Memory B cell (primary cell): ENCODE measurements at regions not wholly inside any gene's neighbourhood (a gene's known extent, or its start where the extent isn't known, plus 50 kb on each side); places are given as distances from the start of the nearest gene placed in this dataset.
"Not testable (repeated sequence)": the region's sequence is repeated elsewhere in the genome, so short reads cannot be mapped to it uniquely, and the experiment has no call there.

Source experiments
- ATAC-seq: fragments of 150-1000 bp; cut with Tn5 transposase; 2 replicates; pipeline ENCODE4 v1.10.0; 2021; ENCODE audit warnings: low read depth, mild to moderate bottlenecking, moderate library complexity
- DNase-seq, 2 donors: peaks; one replicate each; pipeline ENCODE4 v3.0.0; 2022; ENCODE audit warnings: low spot score in 2 of 2
- H3K27ac Mint-ChIP-seq: one replicate; pipeline ENCODE4 v1.8.0; 2022; ENCODE audit warnings: mild to moderate bottlenecking, moderate library complexity, mixed read lengths
- H3K27me3 Mint-ChIP-seq: one replicate; pipeline ENCODE4 v1.8.0; 2022; ENCODE audit warnings: mixed read lengths
- H3K36me3 Mint-ChIP-seq: one replicate; pipeline ENCODE4 v1.8.0; 2022; ENCODE audit warnings: mild to moderate bottlenecking, mixed read lengths
- H3K4me1 Mint-ChIP-seq: one replicate; pipeline ENCODE4 v1.8.0; 2022; ENCODE audit warnings: mixed read lengths
- H3K4me3 Mint-ChIP-seq: one replicate; pipeline ENCODE4 v1.8.0; 2022; ENCODE audit warnings: mild to moderate bottlenecking, moderate library complexity, mixed read lengths
- H3K9me3 Mint-ChIP-seq: one replicate; pipeline ENCODE4 v1.8.0; 2022; ENCODE audit warnings: mixed read lengths

DNA sequence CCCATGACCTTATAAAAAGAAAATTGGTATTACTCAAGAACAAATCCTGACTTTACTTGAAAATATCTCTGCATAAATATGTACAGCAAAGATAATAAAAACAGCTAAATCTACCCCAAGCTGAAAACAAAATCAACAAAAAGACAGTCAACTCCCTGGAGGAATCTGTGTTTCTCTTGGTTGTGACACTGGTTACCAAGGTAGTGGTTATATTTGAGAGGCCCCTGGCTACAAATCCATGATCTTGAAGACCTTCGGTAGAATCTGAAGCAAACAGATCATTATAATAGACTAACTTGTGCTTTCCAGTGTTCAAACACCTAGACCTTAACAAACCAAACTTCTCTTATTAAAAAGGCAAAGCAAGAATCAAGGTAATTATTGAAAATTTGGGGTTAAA, 123.9 kb upstream of the SGCE start:
- Mint-ChIP-seq H3K36me3 (no peaks in the 10 kb centered on the region), H3K4me1 (no peaks in the 10 kb centered on the region), H3K9me3 (no peaks in the 10 kb centered on the region), H3K4me3 (no peak overlapping the region), H3K27me3 (no peaks in the 10 kb centered on the region), H3K27ac (no peak overlapping the region)
- no peak for DNase-seq
- ATAC-seq, result no peak

GRCh38 chr7:94781236-94781635, 125.3 kb upstream of the SGCE start:
- ATAC-seq (no peak), DNase-seq (no peak)
- H3K27me3 Mint-ChIP-seq, result no peaks in the 10 kb centered on the region
- no peak overlapping the region for H3K27ac Mint-ChIP-seq
- H3K4me3 Mint-ChIP-seq, result no peak overlapping the region
- H3K4me1 Mint-ChIP-seq, result no peaks in the 10 kb centered on the region
- H3K36me3 Mint-ChIP-seq, result no peaks in the 10 kb centered on the region
- no peaks in the 10 kb centered on the region for H3K9me3 Mint-ChIP-seq

DNA sequence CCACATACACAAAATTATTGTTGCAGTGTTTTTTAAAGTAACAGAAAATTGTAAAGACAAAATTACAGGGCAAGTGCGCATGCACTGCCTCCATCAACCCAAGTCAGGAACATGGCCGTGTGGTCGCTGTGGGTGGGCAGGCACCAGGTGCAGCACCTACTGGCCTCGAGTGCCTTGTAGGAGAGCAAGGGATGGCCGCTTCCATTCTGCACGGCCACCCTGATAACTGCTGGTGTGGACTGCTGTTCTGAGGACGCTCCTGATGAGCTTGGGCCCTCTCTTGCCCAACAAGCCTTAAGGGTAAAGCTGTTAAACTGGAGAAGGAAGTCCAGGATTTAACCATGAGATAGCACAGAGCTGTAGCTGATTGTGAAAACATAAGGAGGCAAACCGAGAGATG, 124.6 kb upstream of the PPP1R9A start:
- Mint-ChIP-seq H3K4me3 (no peak overlapping the region), H3K4me1 (no peaks in the 10 kb centered on the region), H3K9me3 (no peaks in the 10 kb centered on the region), H3K27me3 (no peaks in the 10 kb centered on the region), H3K27ac (no peak overlapping the region), H3K36me3 (no peaks in the 10 kb centered on the region)
- no peak for DNase-seq
- ATAC-seq, result no peak

DNA sequence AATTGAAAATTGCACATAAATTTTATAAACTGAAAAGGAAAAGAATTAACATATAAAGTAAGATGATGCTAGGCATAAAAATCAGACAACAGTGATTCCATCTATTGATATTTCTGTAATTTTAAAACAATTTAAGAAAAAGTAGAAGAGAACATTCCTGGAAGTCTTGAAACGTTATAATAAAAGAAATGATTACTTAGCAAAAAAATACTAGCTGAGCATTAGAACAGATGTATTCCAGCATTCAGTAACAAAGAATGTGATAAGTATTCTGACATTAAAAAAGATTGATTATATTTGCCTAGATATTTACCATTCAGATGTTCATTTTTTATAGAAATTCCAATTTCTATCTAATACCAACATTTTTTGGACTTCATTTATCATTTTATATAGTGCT, 120.1 kb upstream of the PPP1R9A start:
- no peaks in the 10 kb centered on the region for H3K27me3 Mint-ChIP-seq
- H3K4me3 Mint-ChIP-seq, result no peak overlapping the region
- no peaks in the 10 kb centered on the region for H3K36me3 Mint-ChIP-seq
- DNase-seq (no peak), ATAC-seq (no peak)
- peaks cover 6% of the 10 kb centered on the region for H3K9me3 Mint-ChIP-seq
- H3K27ac Mint-ChIP-seq, result no peak overlapping the region
- H3K4me1 Mint-ChIP-seq, result no peaks in the 10 kb centered on the region

DNA sequence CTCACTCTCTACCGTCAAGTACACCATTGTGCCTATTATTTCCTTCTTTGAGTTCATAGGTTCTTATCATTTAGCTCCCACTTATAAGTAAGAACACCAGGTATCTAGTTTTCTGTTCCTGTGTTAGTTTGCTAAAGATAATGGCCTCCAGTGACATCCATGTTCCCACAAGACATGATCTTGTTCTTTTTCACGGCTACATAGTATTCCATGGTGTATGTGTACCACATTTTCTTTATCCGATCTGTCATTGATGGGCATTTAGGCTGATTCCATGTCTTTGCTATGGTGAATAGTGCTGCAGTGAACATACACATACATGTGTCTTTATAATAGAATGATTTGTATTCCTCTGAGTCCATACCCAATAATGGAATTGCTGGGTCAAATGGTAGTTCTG, 119.0 kb upstream of the PPP1R9A start:
- ATAC-seq, H3K36me3 Mint-ChIP-seq, H3K27me3 Mint-ChIP-seq, H3K4me1 Mint-ChIP-seq, H3K4me3 Mint-ChIP-seq, DNase-seq, H3K27ac Mint-ChIP-seq, H3K9me3 Mint-ChIP-seq: not testable (repeated sequence)

DNA sequence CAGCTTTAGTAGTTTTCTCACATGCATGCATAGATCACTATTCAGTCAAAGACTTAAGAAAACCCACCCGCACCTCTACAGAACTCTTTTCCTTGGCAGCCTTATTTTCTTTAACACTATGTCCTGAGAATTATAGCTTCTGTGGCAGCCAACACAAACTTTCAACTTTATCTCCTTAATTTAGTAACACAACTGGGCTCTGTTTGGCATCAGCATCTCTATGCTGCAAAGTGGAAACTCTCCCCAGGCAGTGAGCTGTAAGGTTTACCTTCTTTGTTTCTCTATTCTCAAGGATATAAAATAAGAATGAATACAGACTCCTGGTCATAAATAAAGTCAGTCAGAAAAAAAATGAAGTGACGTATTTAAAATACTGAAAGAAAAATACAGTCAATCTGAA, 115.2 kb upstream of the PPP1R9A start:
- Mint-ChIP-seq H3K4me1 (no peaks in the 10 kb centered on the region), H3K9me3 (peaks cover 6% of the 10 kb centered on the region), H3K27me3 (no peaks in the 10 kb centered on the region), H3K4me3 (no peak overlapping the region), H3K27ac (no peak overlapping the region), H3K36me3 (no peaks in the 10 kb centered on the region)
- no peak for ATAC-seq
- DNase-seq, result no peak

GRCh38 chr7:94797404-94797803, 110.0 kb upstream of the PPP1R9A start:
- H3K27me3 Mint-ChIP-seq, ATAC-seq, H3K27ac Mint-ChIP-seq, H3K4me3 Mint-ChIP-seq, H3K4me1 Mint-ChIP-seq, DNase-seq, H3K9me3 Mint-ChIP-seq, H3K36me3 Mint-ChIP-seq: not testable (repeated sequence)

DNA sequence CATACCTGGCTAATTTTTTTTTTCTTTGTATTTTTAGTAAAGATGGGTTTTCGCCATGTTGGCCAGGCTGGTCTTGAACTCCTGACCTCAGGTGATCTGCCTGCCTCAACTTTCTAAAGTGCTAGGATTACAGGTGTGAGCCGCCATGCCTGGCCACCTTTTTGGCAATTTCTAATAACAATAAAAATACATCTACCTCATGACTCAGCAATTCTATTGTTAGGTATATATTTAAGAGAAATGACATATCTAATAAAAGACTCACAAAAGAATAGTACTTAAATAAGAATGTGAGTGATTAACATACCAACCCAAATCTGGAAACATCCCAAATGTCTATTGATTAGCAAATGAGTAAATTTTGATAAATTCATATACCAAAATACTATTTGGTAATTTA, 103.6 kb upstream of the PPP1R9A start:
- ATAC-seq (no peak), DNase-seq (no peak)
- Mint-ChIP-seq H3K9me3 (no peaks in the 10 kb centered on the region), H3K27me3 (no peaks in the 10 kb centered on the region), H3K4me3 (no peak overlapping the region), H3K27ac (no peak overlapping the region), H3K4me1 (no peaks in the 10 kb centered on the region), H3K36me3 (no peaks in the 10 kb centered on the region)

GRCh38 chr7:94808673-94809072, 98.7 kb upstream of the PPP1R9A start:
- ATAC-seq, H3K4me1 Mint-ChIP-seq: not testable (repeated sequence)

DNA sequence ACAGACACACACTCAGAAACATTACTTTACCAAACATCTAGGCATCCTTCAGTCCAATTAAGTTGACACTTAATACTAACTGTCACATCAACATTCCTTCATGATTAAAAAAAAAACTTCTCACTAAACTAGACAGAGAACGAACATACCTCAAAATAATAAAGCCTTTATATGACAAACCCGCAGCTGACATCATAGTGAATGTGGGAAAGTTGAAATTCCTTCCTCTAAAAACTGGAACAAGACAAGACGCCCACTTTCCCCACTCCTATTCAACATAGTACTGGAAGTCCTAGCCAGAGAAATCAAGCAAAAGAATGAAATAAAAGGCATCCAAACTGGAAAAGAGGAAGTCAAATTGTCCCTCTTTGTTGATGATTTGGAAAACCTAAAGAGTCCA, 96.9 kb upstream of the PPP1R9A start:
- no peaks in the 10 kb centered on the region for H3K9me3 Mint-ChIP-seq

More at GRCh38 chr7:94808673-94809072, 98.7 kb upstream of the PPP1R9A start:
- not testable (repeated sequence) for DNase-seq, H3K4me3 Mint-ChIP-seq, H3K9me3 Mint-ChIP-seq, H3K36me3 Mint-ChIP-seq, H3K27me3 Mint-ChIP-seq, H3K27ac Mint-ChIP-seq

DNA sequence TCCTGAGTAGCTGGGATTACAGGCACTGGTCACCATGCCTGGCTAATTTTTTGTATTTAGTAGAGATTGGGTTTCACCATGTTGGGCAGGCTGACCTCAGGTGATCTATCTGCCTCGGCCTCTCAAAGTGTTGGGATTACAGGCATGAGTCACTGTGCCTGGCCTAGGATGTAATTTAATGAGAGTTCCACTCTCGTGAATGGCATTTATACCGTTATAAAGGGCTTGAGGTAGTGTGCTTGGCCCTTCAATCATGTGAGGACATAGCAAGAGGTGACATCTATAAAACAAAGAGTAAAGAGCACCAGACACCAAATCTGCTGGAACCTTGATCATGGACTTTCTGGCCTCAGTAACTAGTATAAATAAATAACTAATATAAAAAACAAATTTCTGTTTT, 93.5 kb upstream of the PPP1R9A start:
- no peaks in the 10 kb centered on the region for H3K36me3 Mint-ChIP-seq
- ATAC-seq, result no peak
- no peak overlapping the region for H3K27ac Mint-ChIP-seq
- H3K9me3 Mint-ChIP-seq, result peaks cover 10% of the 10 kb centered on the region
- no peak for DNase-seq
- H3K27me3 Mint-ChIP-seq, result no peaks in the 10 kb centered on the region
- H3K4me1 Mint-ChIP-seq, result no peaks in the 10 kb centered on the region
- no peak overlapping the region for H3K4me3 Mint-ChIP-seq

More for the DNA sequence above, 96.9 kb upstream of the PPP1R9A start:
- Mint-ChIP-seq H3K4me3 (no peak overlapping the region), H3K36me3 (no peaks in the 10 kb centered on the region), H3K27ac (no peak overlapping the region), H3K27me3 (no peaks in the 10 kb centered on the region), H3K4me1 (no peaks in the 10 kb centered on the region)
- ATAC-seq, result no peak
- no peak for DNase-seq

DNA sequence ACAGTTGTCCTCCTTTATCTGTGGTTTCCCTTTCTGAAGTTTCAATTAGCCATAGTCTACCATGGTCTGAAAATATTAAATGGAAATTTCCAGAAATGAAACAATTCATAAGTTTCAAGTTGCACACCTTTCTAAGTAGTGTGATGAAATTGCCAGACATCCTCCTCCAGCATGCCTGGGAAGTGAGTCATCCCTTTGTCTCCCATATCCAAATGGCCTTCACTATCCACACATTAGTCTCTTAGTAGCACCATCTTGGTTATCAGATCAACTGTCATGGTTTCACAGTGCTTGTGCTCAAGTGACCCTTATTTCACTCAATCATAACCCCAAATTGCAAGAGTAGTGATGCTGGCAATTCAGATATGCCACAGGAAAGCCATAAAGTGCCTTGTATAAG, 83.4 kb upstream of the PPP1R9A start:
- Mint-ChIP-seq H3K27me3 (no peaks in the 10 kb centered on the region), H3K36me3 (no peaks in the 10 kb centered on the region), H3K27ac (no peak overlapping the region), H3K4me3 (no peak overlapping the region), H3K4me1 (no peaks in the 10 kb centered on the region), H3K9me3 (peaks cover 6% of the 10 kb centered on the region)
- ATAC-seq, result no peak
- DNase-seq, result no peak

GRCh38 chr7:94829987-94830386, 77.4 kb upstream of the PPP1R9A start:
- DNase-seq (no peak), ATAC-seq (no peak)
- Mint-ChIP-seq H3K36me3 (no peaks in the 10 kb centered on the region), H3K4me1 (no peaks in the 10 kb centered on the region), H3K27ac (no peak overlapping the region), H3K4me3 (no peak overlapping the region), H3K9me3 (peaks cover 5% of the 10 kb centered on the region), H3K27me3 (peaks cover 2% of the 10 kb centered on the region)

GRCh38 chr7:94832051-94832450, 75.3 kb upstream of the PPP1R9A start:
- Mint-ChIP-seq H3K9me3 (peaks cover 6% of the 10 kb centered on the region), H3K4me1 (no peaks in the 10 kb centered on the region), H3K36me3 (no peaks in the 10 kb centered on the region), H3K27me3 (peaks cover 2% of the 10 kb centered on the region), H3K27ac (no peak overlapping the region), H3K4me3 (no peak overlapping the region)
- DNase-seq, result no peak
- ATAC-seq, result no peak

GRCh38 chr7:94834359-94834758, 73.0 kb upstream of the PPP1R9A start:
- Mint-ChIP-seq H3K36me3 (no peaks in the 10 kb centered on the region), H3K27me3 (peaks cover 2% of the 10 kb centered on the region), H3K9me3 (peaks cover 16% of the 10 kb centered on the region), H3K4me3 (no peak overlapping the region), H3K4me1 (no peaks in the 10 kb centered on the region), H3K27ac (no peak overlapping the region)
- DNase-seq (no peak), ATAC-seq (no peak)

DNA sequence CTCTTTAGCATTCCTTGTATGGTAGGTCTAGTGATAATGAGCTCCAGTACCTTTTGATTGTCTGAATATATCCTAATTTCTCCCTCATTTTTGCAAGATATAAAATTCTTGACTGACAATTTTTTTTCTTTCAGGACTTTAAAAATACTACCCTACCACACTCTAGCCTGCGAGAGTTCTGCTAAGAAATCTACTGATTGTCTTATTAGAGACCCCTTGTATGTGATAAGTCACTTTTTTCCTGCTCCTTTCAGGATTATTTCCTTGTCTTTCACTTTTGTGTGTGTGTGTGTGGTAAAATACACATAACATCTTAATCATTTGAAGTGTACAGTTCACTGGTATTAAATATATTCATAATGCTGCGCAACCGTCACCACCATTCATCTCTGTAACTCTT, 68.7 kb upstream of the PPP1R9A start:
- Mint-ChIP-seq H3K4me3 (no peak overlapping the region), H3K36me3 (no peaks in the 10 kb centered on the region), H3K27me3 (no peaks in the 10 kb centered on the region), H3K27ac (no peak overlapping the region), H3K9me3 (peaks cover 20% of the 10 kb centered on the region), H3K4me1 (no peaks in the 10 kb centered on the region)
- no peak for DNase-seq
- no peak for ATAC-seq
